HT1080 (cell line): ENCODE measurements at regions not wholly inside any gene's neighbourhood (a gene's known extent, or its start where the extent isn't known, plus 50 kb on each side); places are given as distances from the start of the nearest gene placed in this dataset.

Experiments
- DNase-seq: peaks from one replicate; pipeline ENCODE4 v3.0.0-alpha.2; 2015; ENCODE audit warnings: low read depth

DNA sequence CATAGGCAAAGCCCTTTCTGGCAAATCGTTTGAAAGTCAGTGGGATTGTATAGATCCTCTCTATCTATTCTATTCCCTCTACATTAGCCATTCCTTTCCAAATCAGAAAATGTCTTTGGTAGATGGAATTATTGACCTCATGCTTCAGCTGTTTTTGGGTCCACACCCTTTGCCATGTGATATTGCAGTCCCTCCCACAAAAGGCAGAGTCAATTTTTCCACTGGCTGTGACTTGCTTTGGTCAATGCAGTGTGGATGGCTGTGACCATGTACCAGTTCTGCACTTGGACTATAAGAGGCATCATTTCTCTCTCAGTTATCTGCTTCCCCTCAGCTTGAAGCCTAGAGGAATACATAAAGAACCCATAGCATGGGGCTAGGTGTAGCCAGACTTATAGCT, 332.9 kb downstream of the PTEN start:
- no peak for DNase-seq

DNA sequence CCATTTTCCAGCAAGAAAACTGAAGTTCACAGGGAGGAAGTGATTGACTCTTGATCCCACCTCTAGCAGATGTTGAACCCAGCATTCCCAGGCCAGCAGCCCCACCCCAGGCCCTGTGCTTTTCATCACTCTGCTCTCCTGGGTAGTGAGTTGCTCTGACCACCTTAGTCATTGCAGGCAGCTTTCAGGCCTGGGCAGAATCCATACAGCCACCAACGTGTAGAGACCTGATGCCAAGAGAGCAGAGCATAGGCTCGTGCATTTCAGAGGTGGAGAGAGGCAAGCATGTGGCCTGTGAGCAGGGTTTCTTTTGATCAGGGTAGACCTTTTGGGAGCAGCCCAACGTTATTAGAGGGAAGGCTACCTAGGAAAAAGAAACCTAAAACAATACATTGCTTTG, 334.6 kb downstream of the PTEN start:
- DNase-seq = peak; percentile 8

DNA sequence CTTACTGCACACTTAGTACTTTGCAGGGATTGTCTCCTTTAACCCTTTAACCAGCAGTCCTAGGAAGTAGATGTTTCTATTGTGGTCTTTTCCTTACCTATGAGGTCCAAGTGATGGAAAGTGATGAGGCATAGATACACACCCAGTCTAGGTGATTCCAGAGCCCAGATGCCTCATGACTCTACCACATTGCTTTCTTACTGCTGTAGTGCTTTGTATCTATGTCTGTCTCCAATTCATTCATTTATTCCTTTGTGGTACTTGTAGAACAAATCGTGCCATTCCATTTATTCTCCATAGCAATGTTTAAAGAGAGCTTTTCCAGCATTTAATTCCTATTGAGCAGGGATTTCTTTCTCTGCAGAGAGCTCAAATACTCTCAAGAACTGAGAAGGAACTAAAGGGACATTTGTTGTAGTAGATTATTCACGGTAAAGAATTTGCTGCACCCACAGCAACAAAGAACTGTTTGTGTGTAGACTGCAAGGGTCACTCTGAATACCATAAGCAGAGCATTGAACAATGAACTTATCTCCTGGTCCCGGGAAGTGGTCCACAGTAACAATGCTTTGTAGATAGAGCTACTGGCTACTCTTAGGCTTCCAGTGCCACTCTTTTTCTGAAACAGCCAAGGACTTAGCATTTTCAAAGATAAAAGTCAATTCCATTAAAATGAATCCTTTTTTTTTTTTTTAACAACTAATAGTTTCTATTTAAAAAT, 337.0 kb downstream of the PTEN start:
- no peak for DNase-seq

DNA sequence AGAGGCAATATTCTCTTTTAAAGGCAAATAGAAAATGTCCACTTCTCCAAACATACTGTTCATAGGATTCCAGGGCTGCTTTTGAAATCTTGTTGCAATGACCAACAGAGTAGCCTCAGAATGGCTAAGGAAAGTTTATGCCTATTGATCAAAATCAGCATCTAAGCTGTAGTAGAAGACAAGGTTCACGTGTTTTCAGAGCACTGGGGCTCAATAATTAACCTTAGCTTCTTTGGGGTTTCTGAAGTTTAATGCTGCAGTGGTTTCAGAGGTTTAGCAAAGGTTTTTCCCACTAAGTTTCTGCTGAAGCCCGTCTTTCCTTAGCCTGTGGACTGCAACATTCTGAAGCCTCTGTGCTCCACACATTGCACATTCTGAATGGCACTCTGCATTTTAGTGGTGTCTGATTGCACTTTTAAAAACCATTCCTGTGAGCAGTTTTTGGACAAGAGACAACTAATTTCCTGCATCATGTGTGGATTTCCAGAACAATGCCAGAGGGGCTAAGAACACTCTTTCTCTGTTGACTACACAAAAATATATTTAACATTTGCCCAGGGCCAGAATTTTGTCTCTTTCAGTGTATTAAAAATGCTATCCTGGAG, 342.5 kb downstream of the PTEN start:
- no peak for DNase-seq

DNA sequence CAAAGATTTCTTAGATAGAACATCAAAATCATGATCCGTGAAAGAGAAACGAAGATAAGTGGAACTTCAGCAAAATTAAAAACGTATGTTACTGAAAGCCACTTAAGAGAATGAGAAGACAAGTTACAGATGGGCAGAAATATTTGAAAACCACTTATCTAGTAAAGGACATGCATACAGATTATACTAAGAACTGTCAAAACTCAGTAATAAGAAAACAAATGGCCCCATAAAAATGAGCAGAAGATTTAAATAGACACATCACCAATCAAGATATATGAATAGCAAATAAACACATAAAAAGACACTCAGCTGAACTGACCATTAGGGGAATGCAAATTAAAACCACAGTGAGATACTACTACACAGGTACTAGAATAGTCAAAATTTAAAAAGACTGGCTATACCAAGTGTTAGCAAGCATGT, 343.7 kb downstream of the PTEN start:
- DNase-seq = no peak

DNA sequence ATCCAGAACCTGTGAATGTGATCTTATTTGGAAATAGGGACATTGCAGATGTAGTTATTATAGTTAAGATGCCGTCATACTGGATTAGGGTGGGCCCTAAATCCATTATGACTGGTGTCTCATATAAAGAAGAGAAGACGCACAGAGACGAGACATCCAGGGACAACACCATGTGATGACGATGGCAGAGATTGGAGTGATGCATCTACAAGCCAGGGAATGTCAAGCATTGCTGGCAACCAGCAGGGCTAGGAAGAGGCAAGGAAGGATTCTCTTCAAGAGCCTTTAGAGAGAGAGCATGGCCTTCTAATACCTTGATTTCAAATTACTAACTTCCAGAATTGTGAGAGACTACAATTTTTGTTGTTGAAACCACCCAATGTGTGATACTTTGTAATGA, 345.8 kb downstream of the PTEN start:
- DNase-seq = no peak

DNA sequence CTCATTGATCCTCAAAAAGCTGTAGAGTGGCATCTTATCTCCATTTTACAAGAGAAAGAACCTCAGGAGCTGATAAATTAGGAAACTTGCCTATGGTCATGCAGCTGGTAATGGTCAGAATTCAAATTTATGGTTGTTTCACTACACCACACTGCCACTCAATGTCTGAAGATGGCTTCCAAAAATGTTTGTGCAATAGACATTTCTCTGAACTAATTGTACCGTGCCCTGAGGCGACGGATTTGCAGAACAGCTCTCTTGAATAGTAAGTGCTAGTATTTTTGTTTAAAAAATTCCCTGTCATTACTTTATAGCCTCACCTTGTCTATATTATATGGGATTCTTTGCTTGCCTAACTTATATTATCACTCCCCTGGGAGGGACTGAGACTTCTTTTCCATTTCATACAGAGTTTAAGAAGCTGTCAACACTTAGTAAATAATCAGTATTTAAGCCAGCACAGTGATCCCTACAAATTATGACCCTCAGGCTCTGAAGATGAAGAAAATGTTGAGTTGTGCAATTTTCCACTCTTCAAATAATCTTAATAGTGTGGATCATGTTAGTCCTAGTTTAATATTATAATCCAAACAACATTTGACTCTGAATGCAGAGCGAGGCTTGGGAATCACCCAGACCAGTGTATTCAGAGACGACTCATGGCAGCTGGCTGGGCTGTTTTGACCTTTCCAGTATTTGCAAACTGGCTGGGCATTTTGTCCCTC, 346.6 kb downstream of the PTEN start:
- no peak for DNase-seq

DNA sequence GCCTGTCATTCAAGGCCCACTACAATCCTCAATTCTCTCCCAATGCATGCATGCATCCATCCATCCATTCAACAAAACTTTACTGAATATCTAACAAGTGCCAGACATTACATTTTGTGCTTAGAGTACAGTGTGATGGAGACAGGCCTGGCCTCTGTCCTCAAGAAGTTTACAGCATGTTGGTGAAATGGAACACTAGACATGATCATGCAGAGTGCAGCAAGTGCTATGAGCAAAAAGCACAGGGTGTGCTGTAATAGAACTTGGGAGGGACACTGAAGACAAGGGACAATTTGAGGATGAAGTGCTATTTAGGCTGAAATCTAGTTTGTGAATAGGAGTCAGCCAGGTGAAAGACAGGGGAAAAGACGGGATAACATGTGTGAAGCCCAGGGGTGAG, 347.8 kb downstream of the PTEN start:
- DNase-seq = no peak

DNA sequence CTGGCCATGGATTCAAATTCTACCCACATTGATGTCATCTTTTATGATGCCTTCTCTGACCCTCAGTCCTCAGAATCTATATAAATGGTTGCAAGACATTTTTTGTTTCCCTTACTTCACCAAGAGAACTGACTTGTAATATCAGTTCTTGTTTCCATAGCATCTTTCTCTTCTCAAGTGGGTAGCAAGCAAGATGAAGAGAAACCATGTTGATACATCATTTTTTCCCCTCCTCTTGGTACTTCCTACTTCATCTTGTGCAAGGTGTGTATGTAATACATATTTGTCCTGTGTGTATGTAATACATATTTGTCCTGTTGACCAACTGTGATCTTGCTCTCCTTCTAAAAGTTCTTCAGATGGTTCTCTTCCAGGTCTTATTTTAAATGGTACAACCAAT, 348.6 kb downstream of the PTEN start:
- no peak for DNase-seq

DNA sequence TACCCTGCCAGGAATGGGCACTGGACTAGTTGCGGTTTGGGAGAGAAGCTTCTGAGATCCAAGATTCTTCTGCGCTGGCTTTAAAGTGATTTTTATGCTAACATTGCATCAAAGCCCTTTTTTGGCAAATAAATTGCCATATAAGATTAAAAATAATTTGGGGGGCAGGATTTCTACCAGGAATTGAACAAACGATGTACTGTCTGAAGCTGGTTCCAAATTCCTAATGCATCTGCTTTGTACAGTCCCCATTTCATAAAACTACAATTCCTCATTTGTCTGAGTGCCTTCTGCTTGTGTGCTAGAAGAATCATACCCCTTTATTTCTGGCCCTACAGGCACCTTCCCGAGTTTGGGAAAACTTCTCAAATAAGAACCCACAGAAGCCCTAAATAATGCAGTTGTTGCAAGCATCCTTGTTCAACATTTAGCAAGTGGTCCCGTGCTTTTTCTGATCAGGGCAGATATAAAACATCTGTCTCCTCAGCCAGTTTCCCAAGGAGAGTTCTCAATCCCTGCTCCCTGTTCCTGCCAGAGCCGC, 349.7 kb downstream of the PTEN start:
- DNase-seq = no peak

DNA sequence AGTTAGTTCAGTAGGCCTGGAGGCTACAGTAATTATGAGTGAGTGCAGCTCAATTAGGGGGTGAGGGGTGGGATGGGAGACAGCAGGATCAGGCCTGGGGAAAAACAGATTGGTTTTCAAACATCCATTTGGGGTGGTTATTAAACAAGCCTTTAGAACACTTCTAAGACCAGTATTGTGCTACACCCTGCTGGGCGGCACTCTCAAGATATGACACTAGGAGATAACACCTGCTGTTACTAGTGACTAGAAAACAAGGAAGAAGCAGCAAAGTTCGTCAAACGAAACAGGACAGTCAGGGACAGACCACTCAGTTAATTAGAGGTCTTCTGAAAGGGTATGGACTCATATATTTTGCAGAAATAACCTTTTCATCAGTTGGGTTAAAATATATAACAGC, 353.6 kb downstream of the PTEN start:
- no peak for DNase-seq

DNA sequence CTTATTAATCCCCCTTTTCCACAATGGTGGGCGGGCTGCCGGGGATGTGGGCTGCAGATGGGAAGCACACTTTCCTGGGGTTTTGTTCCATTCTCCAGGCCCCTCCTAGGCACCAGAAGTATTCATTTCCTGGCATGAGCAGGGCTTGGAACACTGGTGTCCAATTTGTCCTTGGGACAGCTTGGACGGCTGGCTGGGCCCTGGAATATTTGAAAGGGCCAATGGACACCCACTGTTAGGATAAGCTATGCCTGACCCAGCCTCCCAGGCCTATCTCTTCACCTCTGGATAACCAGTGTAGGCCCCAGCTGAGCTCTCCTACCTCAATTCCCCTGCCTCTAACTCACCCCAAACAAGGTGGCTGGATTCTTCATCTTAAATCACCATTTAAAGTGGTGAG, 354.9 kb downstream of the PTEN start:
- no peak for DNase-seq

DNA sequence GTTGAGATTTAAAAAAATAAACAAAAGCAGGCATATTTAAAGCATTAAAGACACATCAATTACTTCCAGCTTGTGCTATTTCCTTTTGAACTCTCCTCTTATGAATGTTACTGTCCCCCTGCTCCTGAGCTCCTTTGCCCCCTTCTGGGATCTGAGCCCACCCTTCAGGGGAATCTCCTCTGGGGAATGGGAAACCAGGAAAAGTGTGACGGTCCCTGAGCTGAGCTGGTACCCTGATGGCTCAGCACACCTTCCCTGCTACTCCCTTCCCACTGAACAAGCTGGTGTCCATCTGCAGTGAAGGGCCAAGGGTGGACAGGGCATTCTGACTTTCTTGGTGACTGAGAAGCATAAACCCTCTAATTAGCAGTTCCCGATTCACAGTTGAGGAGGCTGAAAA, 356.3 kb downstream of the PTEN start:
- DNase-seq = no peak

DNA sequence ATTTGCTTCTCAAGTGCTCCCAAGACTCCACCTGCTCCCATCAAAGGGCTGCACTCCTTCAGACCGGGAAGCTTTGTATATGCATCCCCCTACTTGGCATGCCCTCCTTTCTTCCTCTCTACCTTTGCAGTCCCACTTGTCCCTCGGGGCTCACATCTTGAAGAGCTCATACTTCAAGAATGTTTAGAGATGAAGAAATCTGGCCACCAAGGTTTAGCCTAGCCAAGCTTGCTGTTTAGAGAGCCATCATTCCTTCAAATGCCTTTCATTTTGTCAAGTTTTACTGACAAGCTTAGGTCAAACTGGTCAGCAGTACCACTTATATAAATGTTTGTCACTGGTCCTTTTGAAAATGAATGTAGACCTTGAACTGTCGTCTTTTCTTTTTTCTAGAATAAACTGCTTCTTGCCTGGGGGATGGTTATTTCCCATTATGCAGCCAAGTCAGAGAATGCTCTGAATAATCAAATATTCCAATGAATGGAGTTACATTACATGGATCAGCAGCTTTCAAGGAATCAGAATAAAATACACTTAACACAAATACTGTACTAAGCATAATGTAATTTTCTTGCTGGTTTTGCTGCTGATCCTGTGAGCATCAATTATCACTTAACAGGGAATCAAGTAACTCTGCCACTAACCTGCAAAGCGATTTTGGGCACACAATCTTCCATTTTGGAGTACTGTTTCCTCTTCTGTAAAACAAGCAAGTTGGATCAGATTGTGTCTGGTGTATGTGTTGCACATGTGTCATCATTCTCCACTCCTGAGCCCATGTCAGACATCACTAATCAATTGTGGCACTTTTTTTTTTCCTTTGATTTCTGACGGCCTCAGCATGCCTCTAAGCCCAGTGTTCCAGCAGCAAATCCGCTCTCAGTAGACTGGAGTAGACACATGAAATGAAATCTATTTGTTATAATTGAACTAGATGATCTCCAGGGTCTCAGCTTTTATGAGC, 357.9 kb downstream of the PTEN start:
- DNase-seq = no peak

DNA sequence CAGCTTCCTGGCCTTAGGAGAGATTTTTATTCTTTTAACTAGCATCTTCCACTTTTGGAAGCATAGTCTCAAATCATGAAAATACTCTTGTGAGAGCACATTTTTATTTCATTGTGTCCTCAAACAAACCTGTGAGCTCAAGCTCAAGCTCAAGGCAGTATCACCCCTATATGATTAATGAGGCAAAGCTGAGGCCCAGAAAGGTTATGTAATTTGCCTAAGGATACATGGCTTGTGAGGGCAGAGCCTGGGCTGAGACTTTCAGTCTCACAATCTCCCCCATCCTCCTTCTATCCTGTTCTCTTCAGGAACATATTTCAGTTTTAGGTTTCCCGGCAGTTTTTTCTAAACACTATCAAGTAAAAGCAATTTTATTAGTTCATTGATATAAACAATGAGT, 359.5 kb downstream of the PTEN start:
- no peak for DNase-seq
